Right lobe of liver (tissue), 4 donors: ENCODE measurements at regions not wholly inside any gene's neighbourhood (a gene's known extent, or its start where the extent isn't known, plus 50 kb on each side); places are given as distances from the start of the nearest gene placed in this dataset.

ENCODE experiments used
- CTCF ChIP-seq, 4 donors: fragments of 200-600 bp in 3 of 4; fragments of 450-650 bp in 1 of 4; IDR thresholded peaks; one replicate each; pipeline versions ENCODE4 v1.5.1 to v1.8.0; 2016 to 2022; ENCODE audit warnings: antibody characterized with exemption in 4 of 4, mild to moderate bottlenecking in 2 of 4
- POLR2A ChIP-seq: fragments of 450-650 bp; IDR thresholded peaks from one replicate; pipeline ENCODE4 v1.6.1; 2017; ENCODE audit warnings: antibody characterized with exemption, mild to moderate bottlenecking
- donor health status: DM: no; HTN: no; CAD: no.
- donor health status: DM: no; HTN: no; CAD: no.
- donor health status: DM: no; HTN: yes; CAD: no.

GRCh38 chr14:58814466-58814865, 176.7 kb downstream of the DACT1 start:
- TF ChIP-seq CTCF (IDR thresholded peaks at IDR 0.05) (no peak), POLR2A (no peak)
